ENCODE measurements at regions not wholly inside any gene's neighbourhood (a gene's known extent, or its start where the extent isn't known, plus 50 kb on each side); places are given as distances from the start of the nearest gene placed in this dataset.

GRCh38 chr1:83006271-83006670 lies 992.7 kb downstream of the TTLL7 start:
- H3K27ac Mint-ChIP-seq, result no peak overlapping the region
- Histone ChIP-seq H3K4me2 (no peak overlapping the region), H2AFZ (replicated peaks) (no peak overlapping the region), H3K27me3 (no peaks in the 10 kb centered on the region), H3F3A (ENCODE audit: low read depth) (no peaks in the 10 kb centered on the region), H3K4me1 (peaks cover 4% of the 10 kb centered on the region), H3K27ac (no peak overlapping the region), H3K36me3 (no peaks in the 10 kb centered on the region), H3K79me2 (ENCODE audit: low read depth) (no peaks in the 10 kb centered on the region), H4K20me1 (ENCODE audit: low read depth) (no peaks in the 10 kb centered on the region), H3K9ac (no peak overlapping the region), H3K9me3 (ENCODE audit: low read depth) (no peaks in the 10 kb centered on the region), H3K4me3 (no peak overlapping the region)
- H3K36me3 Mint-ChIP-seq, result no peaks in the 10 kb centered on the region
- no peaks in the 10 kb centered on the region for H3K9me3 Mint-ChIP-seq
- TF ChIP-seq EZH2phosphoT487 (IDR thresholded peaks at IDR 0.05) (no peak), EZH2 (IDR thresholded peaks at IDR 0.05) (no peak), CTCF (IDR thresholded peaks at IDR 0.05) (no peak)
- DNase-seq (ENCODE audit: low spot score), result no peak
- H3K27me3 Mint-ChIP-seq (ENCODE audit: insufficient read depth, low read depth), result peaks cover 4% of the 10 kb centered on the region
- peaks cover 22% of the 10 kb centered on the region for H3K4me1 Mint-ChIP-seq
- H3K4me3 Mint-ChIP-seq, result no peak overlapping the region

- H3K4me2 ChIP-seq, result no peak overlapping the region
- no peaks in the 10 kb centered on the region for H3K27me3 Mint-ChIP-seq (ENCODE audit: insufficient read depth, low read depth)
- no peak overlapping the region for H3K4me3 ChIP-seq
- H3K4me3 Mint-ChIP-seq, result no peak overlapping the region
- H3F3A ChIP-seq (ENCODE audit: low read depth), result no peaks in the 10 kb centered on the region
- H3K9ac ChIP-seq, result no peak overlapping the region
- H3K79me2 ChIP-seq (ENCODE audit: low read depth), result no peaks in the 10 kb centered on the region
- H3K36me3 Mint-ChIP-seq, result no peaks in the 10 kb centered on the region
- no peaks in the 10 kb centered on the region for H3K9me3 Mint-ChIP-seq
- no peak overlapping the region for H3K27ac Mint-ChIP-seq
- H3K9me3 ChIP-seq (ENCODE audit: low read depth), result no peaks in the 10 kb centered on the region
- no peaks in the 10 kb centered on the region for H3K4me1 ChIP-seq
- H2AFZ ChIP-seq (replicated peaks), result no peak overlapping the region
- no peak overlapping the region for H3K27ac ChIP-seq
- H3K4me1 Mint-ChIP-seq, result peaks cover 3% of the 10 kb centered on the region
- H3K36me3 ChIP-seq, result no peaks in the 10 kb centered on the region
- H4K20me1 ChIP-seq (ENCODE audit: low read depth), result no peaks in the 10 kb centered on the region
- no peak for DNase-seq (ENCODE audit: low spot score)
- H3K27me3 ChIP-seq, result no peaks in the 10 kb centered on the region
- TF ChIP-seq CTCF (IDR thresholded peaks at IDR 0.05), result no peak
- no peak for TF ChIP-seq EZH2 (IDR thresholded peaks at IDR 0.05)
- no peak for TF ChIP-seq EZH2phosphoT487 (IDR thresholded peaks at IDR 0.05)
Observed at GRCh38 chr1:83000286-83000685, 998.6 kb downstream of the TTLL7 start.

GRCh38 chr1:82995951-82996350 lies 1003.0 kb downstream of the TTLL7 start:
- Histone ChIP-seq H3F3A (ENCODE audit: low read depth) (no peaks in the 10 kb centered on the region), H3K9ac (no peak overlapping the region), H3K4me1 (no peaks in the 10 kb centered on the region), H3K4me3 (no peak overlapping the region), H2AFZ (replicated peaks) (no peak overlapping the region), H3K36me3 (no peaks in the 10 kb centered on the region), H3K27ac (no peak overlapping the region), H3K9me3 (ENCODE audit: low read depth) (no peaks in the 10 kb centered on the region), H3K4me2 (no peak overlapping the region), H3K27me3 (no peaks in the 10 kb centered on the region), H3K79me2 (ENCODE audit: low read depth) (no peaks in the 10 kb centered on the region), H4K20me1 (ENCODE audit: low read depth) (no peaks in the 10 kb centered on the region)
- Mint-ChIP-seq H3K4me3 (no peak overlapping the region), H3K4me1 (no peaks in the 10 kb centered on the region), H3K9me3 (no peaks in the 10 kb centered on the region), H3K36me3 (no peaks in the 10 kb centered on the region), H3K27ac (no peak overlapping the region), H3K27me3 (ENCODE audit: insufficient read depth, low read depth) (no peaks in the 10 kb centered on the region)
- TF ChIP-seq EZH2phosphoT487 (IDR thresholded peaks at IDR 0.05) (no peak), CTCF (IDR thresholded peaks at IDR 0.05) (no peak), EZH2 (IDR thresholded peaks at IDR 0.05) (no peak)
- DNase-seq (ENCODE audit: low spot score), result no peak
